BLaER1 treated with 17β-estradiol and CSF1 and Interleukin-3, amounts not matched to agents 10 nM and 100 nM (cell line): ENCODE measurements at regions not wholly inside any gene's neighbourhood (a gene's known extent, or its start where the extent isn't known, plus 50 kb on each side); places are given as distances from the start of the nearest gene placed in this dataset.

Experiments
- H3K27ac ChIP-seq, 11 experiments: shearing (Covaris generic); formaldehyde crosslinking; 2 replicates each; pipeline ENCODE4 v1.8.1; 2022
- H3K27me3 ChIP-seq, 11 experiments: shearing (Covaris generic); formaldehyde crosslinking; 2 replicates each; pipeline ENCODE4 v1.8.1; 2022
- H3K36me3 ChIP-seq, 11 experiments: shearing (Covaris generic); formaldehyde crosslinking; 2 replicates each; pipeline ENCODE4 v1.8.1; 2022
- H3K4me1 ChIP-seq, 10 experiments: shearing (Covaris generic); formaldehyde crosslinking; 2 replicates each; pipeline ENCODE4 v1.8.1; 2022
- H3K4me2 ChIP-seq, 11 experiments: shearing (Covaris generic); formaldehyde crosslinking; 2 replicates each; pipeline ENCODE4 v1.8.1; 2022
- H3K4me3 ChIP-seq, 10 experiments: shearing (Covaris generic); formaldehyde crosslinking; 2 replicates each; pipeline ENCODE4 v1.8.1; 2022
- H3K9ac ChIP-seq, 11 experiments: shearing (Covaris generic); formaldehyde crosslinking; 2 replicates each; pipeline ENCODE4 v1.8.1; 2022
- H3K9me3 ChIP-seq, 11 experiments: shearing (Covaris generic); formaldehyde crosslinking; replicated peaks in 1 of 11; 2 replicates each; pipeline ENCODE4 v1.8.1; 2022
- H4K20me1 ChIP-seq, 11 experiments: shearing (Covaris generic); formaldehyde crosslinking; 2 replicates each; pipeline ENCODE4 v1.8.1; 2022
- Cebpa-rat ChIP-seq, 11 experiments: shearing (Covaris generic); IDR thresholded peaks; 2 replicates each; pipeline ENCODE4 v1.8.1; 2022

DNA sequence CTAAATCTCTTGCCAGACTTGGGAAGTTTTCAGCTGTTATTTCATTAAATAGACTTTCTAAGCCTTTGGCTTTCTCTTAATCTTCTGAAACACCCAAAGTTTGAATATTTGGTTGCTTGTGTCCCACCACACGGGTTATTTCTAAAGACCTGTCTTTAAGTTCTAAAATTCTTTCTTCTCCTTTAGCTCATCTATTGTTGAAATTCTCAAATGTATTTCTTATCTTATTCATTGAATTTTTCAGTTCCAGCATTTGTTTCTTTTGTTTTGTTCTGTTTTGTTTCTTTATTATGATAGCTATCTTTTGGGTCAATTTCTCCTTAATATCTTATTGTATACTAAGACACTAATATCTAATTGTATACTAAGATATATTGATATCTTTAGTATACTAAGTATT lies 97.0 kb downstream of the ARRDC4 start:
- no peak overlapping the region for H3K27ac ChIP-seq
- no peak for TF ChIP-seq Cebpa-rat (IDR thresholded peaks at IDR 0.05)
- no peak overlapping the region for H3K9ac ChIP-seq
- peaks cover 0 to 12% (median 0%) of the 10 kb centered on the region in 11 experiments; a peak in 2 of 22 replicates for H3K36me3 ChIP-seq
- peaks cover 0 to 5% (median 3%) of the 10 kb centered on the region in 10 experiments; a peak in 14 of 20 replicates for H3K4me1 ChIP-seq
- no peak overlapping the region for H3K4me3 ChIP-seq
- peaks cover 0 to 28% (median 0%) of the 10 kb centered on the region in 11 experiments; a peak in 5 of 22 replicates for H3K27me3 ChIP-seq
- no peak overlapping the region for H3K4me2 ChIP-seq
- H3K9me3 ChIP-seq: peaks cover 49 to 74% (median 66%) of the 10 kb centered on the region in 11 experiments
- no peaks in the 10 kb centered on the region for H4K20me1 ChIP-seq

DNA sequence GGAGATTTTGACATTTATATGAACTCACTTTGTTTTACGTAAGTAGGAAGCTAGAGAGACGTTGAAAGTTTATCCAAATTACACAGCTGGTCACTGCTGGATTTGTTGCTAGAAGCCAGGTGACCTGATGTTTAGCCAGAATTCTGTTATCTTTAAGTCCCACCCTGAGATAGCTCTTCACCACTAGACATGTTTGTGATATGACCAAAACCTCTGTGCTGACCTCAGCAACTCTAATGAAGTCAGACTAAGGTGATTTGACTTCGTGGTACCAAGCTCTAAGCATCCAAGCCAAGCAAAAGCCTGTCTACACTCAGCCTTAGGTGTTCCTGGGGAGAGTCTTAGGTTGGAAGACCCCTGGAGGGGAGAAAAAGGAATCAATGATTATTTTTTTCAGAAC lies 102.4 kb downstream of the ARRDC4 start:
- Histone ChIP-seq H3K9me3 (peaks cover 31 to 68% (median 49%) of the 10 kb centered on the region in 11 experiments), H4K20me1 (no peaks in the 10 kb centered on the region), H3K9ac (no peak overlapping the region), H3K4me2 (peak overlapping the region; percentile 58 to 84 (median 72)), H3K4me1 (peaks cover 33 to 52% (median 38%) of the 10 kb centered on the region in 10 experiments), H3K36me3 (peaks cover 0 to 12% (median 0%) of the 10 kb centered on the region in 11 experiments; a peak in 2 of 22 replicates), H3K4me3 (no peak overlapping the region; a peak in 1 of 20 replicates), H3K27ac (no peak overlapping the region), H3K27me3 (peaks cover 0 to 79% (median 0%) of the 10 kb centered on the region in 11 experiments; a peak in 6 of 22 replicates)
- no peak for TF ChIP-seq Cebpa-rat (IDR thresholded peaks at IDR 0.05)

DNA sequence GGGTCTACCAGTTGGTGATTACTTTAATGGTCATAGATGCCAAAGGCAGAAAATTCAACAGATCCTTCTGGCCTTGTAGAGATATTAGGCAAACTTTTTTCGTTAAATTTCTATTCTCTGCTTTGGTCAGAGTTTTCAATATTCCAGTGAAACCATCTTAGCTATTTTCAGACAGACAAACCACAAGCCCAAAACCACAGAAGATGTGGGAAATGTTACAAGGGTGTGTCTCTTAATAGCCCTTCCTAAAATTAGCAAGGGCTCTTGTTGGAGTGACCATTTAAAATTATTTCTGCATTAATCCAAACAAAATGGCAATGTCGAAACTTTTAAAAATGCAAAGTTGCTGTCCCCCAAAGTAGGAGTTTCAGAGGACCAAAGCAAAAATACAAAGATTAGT lies 102.8 kb downstream of the ARRDC4 start:
- Histone ChIP-seq H3K4me2 (peak overlapping the region; percentile 58 to 84 (median 72)), H3K4me3 (peak overlapping the region in 2 of 10 experiments; percentile 5 to 44; a peak in 2 of 20 replicates), H3K9me3 (peaks cover 31 to 68% (median 49%) of the 10 kb centered on the region in 11 experiments), H3K36me3 (peaks cover 0 to 12% (median 0%) of the 10 kb centered on the region in 11 experiments; a peak in 2 of 22 replicates), H3K27me3 (peaks cover 0 to 84% (median 0%) of the 10 kb centered on the region in 11 experiments; a peak in 6 of 22 replicates), H3K4me1 (peaks cover 33 to 52% (median 39%) of the 10 kb centered on the region in 10 experiments), H3K27ac (no peak overlapping the region), H3K9ac (no peak overlapping the region), H4K20me1 (no peaks in the 10 kb centered on the region)
- no peak for TF ChIP-seq Cebpa-rat (IDR thresholded peaks at IDR 0.05)

DNA sequence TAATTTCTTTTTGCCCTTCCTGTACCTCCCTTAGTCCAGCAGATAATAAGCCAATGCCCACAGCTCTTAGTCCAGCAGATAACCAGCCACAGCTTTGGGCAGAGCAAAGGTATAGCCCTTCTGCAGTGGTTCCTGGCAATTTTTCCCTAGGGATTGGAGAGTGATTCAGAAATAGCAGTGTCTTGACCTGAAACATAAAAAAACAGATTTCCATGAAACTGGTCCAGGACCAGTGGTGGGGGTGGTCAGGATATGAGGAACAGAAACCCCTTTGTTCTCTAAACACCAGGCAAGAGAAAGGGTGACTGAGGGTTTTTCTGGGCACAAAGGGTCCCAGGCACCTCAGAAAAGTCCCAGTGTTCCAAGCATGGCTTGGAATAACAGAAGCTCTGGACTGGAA lies 103.4 kb downstream of the ARRDC4 start:
- peak overlapping the region; percentile 58 to 84 (median 72) for H3K4me2 ChIP-seq
- TF ChIP-seq Cebpa-rat (IDR thresholded peaks at IDR 0.05): no peak
- peaks cover 0 to 12% (median 0%) of the 10 kb centered on the region in 11 experiments; a peak in 2 of 22 replicates for H3K36me3 ChIP-seq
- H3K4me1 ChIP-seq: peaks cover 33 to 52% (median 39%) of the 10 kb centered on the region in 10 experiments
- peak overlapping the region in 1 of 10 experiments; percentile 44; a peak in 2 of 20 replicates for H3K4me3 ChIP-seq
- no peak overlapping the region for H3K9ac ChIP-seq
- H4K20me1 ChIP-seq: no peaks in the 10 kb centered on the region
- no peak overlapping the region for H3K27ac ChIP-seq
- H3K27me3 ChIP-seq: peaks cover 0 to 89% (median 0%) of the 10 kb centered on the region in 11 experiments; a peak in 6 of 22 replicates
- H3K9me3 ChIP-seq: peaks cover 31 to 68% (median 51%) of the 10 kb centered on the region in 11 experiments

DNA sequence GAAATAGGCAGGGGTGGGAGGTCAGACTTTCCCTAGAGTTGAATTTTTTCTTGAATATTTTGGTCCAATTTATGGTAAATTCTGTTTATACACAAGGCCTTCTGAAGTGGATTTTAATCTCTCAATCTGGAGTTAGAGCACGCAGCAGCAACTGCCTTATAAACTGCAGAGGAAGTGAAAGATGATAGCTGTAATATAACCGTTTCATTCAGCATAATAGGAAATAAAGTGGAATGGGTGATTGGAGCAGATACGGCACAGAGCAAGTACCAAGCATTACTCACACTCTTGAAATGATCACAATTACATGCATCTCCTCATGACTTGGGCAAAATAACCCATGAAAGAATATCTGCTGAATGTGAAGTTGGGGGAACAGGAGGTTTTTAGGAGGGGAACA lies 106.8 kb downstream of the ARRDC4 start:
- H4K20me1 ChIP-seq: no peaks in the 10 kb centered on the region
- no peak overlapping the region for H3K27ac ChIP-seq
- H3K4me1 ChIP-seq: peaks cover 31 to 49% (median 37%) of the 10 kb centered on the region in 10 experiments
- peak overlapping the region in 5 of 11 experiments; percentile 10 to 34 (median 29); a peak in 6 of 22 replicates for H3K4me2 ChIP-seq
- 0 out of 22 replicates have a peak, but pooled peaks cover 0 to under 1% (median 0%) of the 10 kb centered on the region in 11 experiments for H3K36me3 ChIP-seq
- no peak for TF ChIP-seq Cebpa-rat (IDR thresholded peaks at IDR 0.05)
- H3K4me3 ChIP-seq: no peak overlapping the region
- H3K9ac ChIP-seq: no peak overlapping the region
- peaks cover 0 to 76% (median 0%) of the 10 kb centered on the region in 11 experiments; a peak in 6 of 22 replicates for H3K27me3 ChIP-seq
- peaks cover 20 to 56% (median 37%) of the 10 kb centered on the region in 11 experiments for H3K9me3 ChIP-seq

DNA sequence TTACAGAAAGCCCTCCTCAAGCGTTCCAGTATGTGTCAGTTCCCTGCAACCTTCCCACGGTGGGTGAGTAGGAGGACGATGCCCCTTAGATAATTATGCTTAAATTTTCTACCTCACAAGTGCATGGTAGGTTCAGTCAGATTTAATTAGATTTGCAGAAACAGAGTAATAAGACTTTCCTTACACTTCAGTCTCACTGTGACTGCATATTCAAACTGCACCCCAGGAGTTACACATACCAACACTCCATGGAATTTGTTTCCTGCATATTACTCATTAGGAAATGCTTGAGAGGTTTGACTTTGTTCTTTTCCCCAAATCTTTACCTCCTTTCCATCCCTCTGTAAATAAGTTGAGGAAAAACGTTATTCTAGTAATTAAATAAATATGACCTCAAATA lies 108.8 kb downstream of the ARRDC4 start:
- H3K27me3 ChIP-seq: peaks cover 0 to 62% (median 0%) of the 10 kb centered on the region in 11 experiments; a peak in 6 of 22 replicates
- no peak for TF ChIP-seq Cebpa-rat (IDR thresholded peaks at IDR 0.05)
- H3K4me2 ChIP-seq: no peak overlapping the region
- H3K4me1 ChIP-seq: peaks cover 12 to 41% (median 28%) of the 10 kb centered on the region in 10 experiments
- H3K9me3 ChIP-seq: peaks cover 17 to 57% (median 33%) of the 10 kb centered on the region in 11 experiments
- H3K9ac ChIP-seq: no peak overlapping the region
- no peak overlapping the region for H3K4me3 ChIP-seq
- H3K36me3 ChIP-seq: no peaks in the 10 kb centered on the region
- no peaks in the 10 kb centered on the region for H4K20me1 ChIP-seq
- H3K27ac ChIP-seq: no peak overlapping the region

DNA sequence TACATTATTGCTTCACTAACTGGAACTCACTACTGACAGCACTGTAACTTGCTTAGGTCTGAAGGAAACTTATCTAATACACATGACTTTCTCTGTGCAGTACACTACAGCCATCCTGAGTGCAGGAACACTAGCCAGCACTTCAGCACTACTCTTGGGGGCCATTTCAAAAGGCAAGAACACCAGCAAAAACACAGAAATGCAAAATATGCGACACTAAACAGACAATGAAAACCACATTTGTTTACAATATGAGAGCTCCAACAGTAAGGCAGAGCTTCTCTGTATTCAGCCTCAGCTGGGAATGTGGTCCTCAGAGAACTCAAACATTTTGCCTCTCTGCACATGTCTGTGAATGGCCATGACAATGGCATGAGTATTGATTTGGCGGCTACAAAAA lies 109.6 kb downstream of the ARRDC4 start:
- Histone ChIP-seq H3K36me3 (no peaks in the 10 kb centered on the region), H3K4me1 (peaks cover 3 to 40% (median 20%) of the 10 kb centered on the region in 10 experiments; a peak in 17 of 20 replicates), H3K4me3 (no peak overlapping the region), H3K27ac (no peak overlapping the region), H4K20me1 (no peaks in the 10 kb centered on the region), H3K27me3 (peaks cover 0 to 53% (median 0%) of the 10 kb centered on the region in 11 experiments; a peak in 6 of 22 replicates), H3K9ac (no peak overlapping the region), H3K9me3 (peaks cover 17 to 56% (median 33%) of the 10 kb centered on the region in 11 experiments), H3K4me2 (no peak overlapping the region)
- no peak for TF ChIP-seq Cebpa-rat (IDR thresholded peaks at IDR 0.05)

DNA sequence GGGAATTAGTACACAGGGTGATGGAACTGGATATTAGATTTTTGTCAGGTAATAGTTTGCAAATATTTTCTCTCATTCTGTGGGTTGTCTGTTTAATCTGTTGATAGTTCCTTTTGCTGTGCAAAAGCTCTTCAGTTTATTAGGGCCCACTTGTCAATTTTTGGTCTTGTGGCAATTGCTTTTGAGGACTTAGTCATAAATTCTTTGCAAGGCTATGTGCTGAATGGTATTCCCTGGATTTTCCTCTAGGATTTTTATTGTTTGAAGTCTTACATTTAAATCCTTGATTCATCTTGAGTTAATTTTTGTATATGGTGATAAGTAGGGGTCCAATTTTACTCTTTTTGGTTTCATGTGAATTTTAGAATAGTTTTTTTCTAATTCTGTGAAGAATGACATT lies 111.3 kb downstream of the ARRDC4 start:
- no peak for TF ChIP-seq Cebpa-rat (IDR thresholded peaks at IDR 0.05)
- H3K9me3 ChIP-seq: peaks cover 17 to 43% (median 28%) of the 10 kb centered on the region in 11 experiments

DNA sequence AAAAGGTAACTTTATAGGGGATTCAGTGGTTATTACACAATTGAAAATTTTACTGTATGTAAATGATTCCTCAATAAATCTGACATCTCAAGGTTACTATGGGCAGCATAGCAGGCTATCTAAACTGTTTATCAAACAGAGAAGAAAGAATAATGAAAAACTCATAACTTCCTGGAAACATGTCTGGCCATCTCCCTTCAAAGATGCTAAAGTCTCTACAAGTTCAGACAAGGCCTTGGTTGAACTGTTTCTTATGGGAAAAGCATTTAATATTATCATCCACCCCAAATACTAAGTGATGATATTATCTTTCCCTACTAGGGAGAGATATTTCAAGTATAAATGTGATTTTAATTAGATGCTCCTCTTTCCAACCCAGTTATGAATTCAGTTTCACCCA lies 114.9 kb downstream of the ARRDC4 start:
- Histone ChIP-seq H3K4me3 (no peak overlapping the region), H3K9ac (no peak overlapping the region), H4K20me1 (no peaks in the 10 kb centered on the region), H3K27ac (peak overlapping the region in 2 of 11 experiments; percentile 57 to 74; a peak in 4 of 22 replicates), H3K4me1 (peaks cover 10 to 52% (median 29%) of the 10 kb centered on the region in 10 experiments), H3K27me3 (peaks cover 0 to 2% (median 0%) of the 10 kb centered on the region in 11 experiments; a peak in 2 of 22 replicates), H3K36me3 (no peaks in the 10 kb centered on the region), H3K4me2 (peak overlapping the region in 5 of 11 experiments; percentile 63 to 87 (median 76); a peak in 9 of 22 replicates), H3K9me3 (peaks cover 0 to 19% (median 5%) of the 10 kb centered on the region in 11 experiments; a peak in 14 of 22 replicates)
- no peak for TF ChIP-seq Cebpa-rat (IDR thresholded peaks at IDR 0.05)

More for the DNA sequence above, 111.3 kb downstream of the ARRDC4 start:
- Histone ChIP-seq H3K4me2 (no peak overlapping the region), H3K9ac (no peak overlapping the region), H3K27me3 (peaks cover 0 to 37% (median 0%) of the 10 kb centered on the region in 11 experiments; a peak in 5 of 22 replicates), H3K36me3 (no peaks in the 10 kb centered on the region), H3K4me1 (peaks cover 9 to 54% (median 24%) of the 10 kb centered on the region in 10 experiments), H3K27ac (no peak overlapping the region), H3K4me3 (no peak overlapping the region), H4K20me1 (no peaks in the 10 kb centered on the region)
